Activated gamma-delta T cell treated with Interleukin-2 at 50 U/mL for 16 hours (primary cell): ENCODE measurements at regions not wholly inside any gene's neighbourhood (a gene's known extent, or its start where the extent isn't known, plus 50 kb on each side); places are given as distances from the start of the nearest gene placed in this dataset.
"Not testable (repeated sequence)": the region's sequence is repeated elsewhere in the genome, so short reads cannot be mapped to it uniquely, and the experiment has no call there.

Experiments used
- DNase-seq: peaks from one replicate; pipeline ENCODE4 v3.0.0-alpha.2; 2020

DNA sequence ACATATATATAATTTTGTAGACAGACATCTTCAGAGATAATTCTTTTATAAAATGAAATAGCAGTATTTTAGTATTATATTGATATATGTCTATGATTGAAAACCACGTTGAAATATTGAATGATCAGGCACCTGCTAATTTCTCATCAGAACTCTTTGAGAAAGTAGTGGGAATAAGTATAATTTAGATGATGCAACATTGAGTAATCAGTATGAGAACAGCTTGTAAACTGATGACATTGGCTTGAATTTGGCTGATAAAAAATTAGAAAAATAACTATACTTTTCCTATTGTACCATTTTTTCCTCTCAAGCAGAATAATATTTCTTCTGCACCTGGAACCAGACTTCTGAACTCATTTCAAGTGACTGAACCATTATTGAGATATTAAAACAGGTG, 1316.8 kb downstream of the NCAM2 start:
- DNase-seq, result no peak

GRCh38 chr21:22319435-22319834, 1321.2 kb downstream of the NCAM2 start:
- DNase-seq, result no peak

GRCh38 chr21:22342889-22343288, 1344.7 kb downstream of the NCAM2 start:
- no peak for DNase-seq

GRCh38 chr21:22343303-22343702, 1345.1 kb downstream of the NCAM2 start:
- DNase-seq, result no peak

DNA sequence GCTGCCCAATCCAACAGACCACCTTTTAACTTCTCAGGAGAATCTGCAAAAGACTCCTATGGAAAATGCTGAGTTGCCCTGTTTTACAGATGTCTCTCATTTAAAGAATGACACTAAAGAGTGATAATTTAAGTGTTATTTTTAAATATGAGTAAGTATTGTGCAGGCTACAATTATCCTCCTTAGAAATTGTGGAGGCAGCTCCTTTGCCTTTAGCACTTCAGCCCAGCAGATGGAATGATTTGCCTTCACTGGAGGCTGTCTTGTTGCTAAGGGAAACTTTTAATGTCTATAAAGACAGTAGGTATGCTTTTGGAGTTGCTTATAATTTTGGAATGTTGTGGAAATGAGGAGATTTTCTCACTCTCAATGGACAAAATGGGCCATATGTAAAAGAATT, 1345.5 kb downstream of the NCAM2 start:
- DNase-seq, result no peak

- no peak for DNase-seq
Observed at GRCh38 chr21:22345624-22346023, 1347.4 kb downstream of the NCAM2 start.

- DNase-seq, result no peak
Observed at GRCh38 chr21:22346576-22346975, 1348.4 kb downstream of the NCAM2 start.

GRCh38 chr21:22351076-22351475, 1352.9 kb downstream of the NCAM2 start:
- no peak for DNase-seq

- no peak for DNase-seq
Observed at GRCh38 chr21:22352088-22352487, 1353.9 kb downstream of the NCAM2 start.

DNA sequence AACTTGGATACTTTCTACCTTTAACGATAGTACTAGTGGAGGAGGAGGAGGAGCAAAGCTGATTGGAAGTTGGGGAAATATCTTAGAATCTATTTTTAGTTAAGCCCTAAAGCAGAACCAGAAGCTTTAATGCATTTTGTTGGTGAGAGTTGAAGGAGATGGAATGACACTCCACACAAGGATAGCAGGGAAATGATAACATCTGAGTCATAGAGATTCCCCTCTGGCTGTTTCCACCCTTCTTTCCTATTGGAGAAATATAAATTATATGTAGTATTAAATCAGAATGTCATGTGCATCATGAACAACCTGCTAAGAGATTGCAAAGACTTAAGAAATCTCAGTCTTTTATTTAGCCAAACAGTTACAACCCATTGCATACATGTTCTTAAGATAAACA, 1357.7 kb downstream of the NCAM2 start:
- no peak for DNase-seq

DNA sequence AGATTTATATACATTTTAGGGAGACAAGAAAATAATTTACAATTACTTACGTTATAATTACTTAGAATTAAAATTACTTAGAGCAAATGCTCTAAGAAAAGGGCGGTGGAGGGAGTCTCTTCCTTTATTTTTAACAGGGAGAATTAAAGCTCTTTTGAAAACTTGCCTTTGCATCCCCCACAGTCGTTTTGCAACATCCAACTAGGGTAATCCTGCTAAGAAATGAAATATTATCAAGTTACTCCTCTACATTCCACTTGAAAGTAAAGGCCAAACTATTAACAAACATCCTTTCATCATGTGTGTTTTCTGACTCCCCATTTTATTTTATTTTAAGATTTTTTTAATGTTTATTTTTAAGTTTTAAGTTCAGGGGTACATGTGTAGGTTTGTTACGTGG, 1358.5 kb downstream of the NCAM2 start:
- no peak for DNase-seq

- DNase-seq, result not testable (repeated sequence)
Observed at GRCh38 chr21:22359599-22359998, 1361.4 kb downstream of the NCAM2 start.

DNA sequence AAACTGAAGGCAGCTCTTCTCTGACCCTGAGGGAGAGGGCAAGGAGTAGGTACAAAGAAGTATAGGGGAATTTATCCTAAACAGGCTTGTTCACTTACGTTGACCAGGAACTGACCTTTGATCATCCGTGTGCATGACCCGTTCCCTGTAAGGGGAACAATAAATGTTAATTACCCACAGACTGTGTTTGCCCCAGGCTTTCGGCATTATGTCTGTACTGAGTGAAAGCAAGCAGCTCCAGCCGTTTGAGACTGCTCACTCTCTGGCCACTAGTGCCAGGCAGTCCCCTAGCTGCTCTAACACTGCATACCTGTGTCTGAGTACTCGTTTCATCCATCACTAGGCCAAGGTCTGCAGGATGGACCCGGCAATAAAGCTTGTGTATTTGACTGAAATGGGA, 1365.3 kb downstream of the NCAM2 start:
- no peak for DNase-seq

GRCh38 chr21:22364163-22364562, 1366.0 kb downstream of the NCAM2 start:
- DNase-seq, result no peak

DNA sequence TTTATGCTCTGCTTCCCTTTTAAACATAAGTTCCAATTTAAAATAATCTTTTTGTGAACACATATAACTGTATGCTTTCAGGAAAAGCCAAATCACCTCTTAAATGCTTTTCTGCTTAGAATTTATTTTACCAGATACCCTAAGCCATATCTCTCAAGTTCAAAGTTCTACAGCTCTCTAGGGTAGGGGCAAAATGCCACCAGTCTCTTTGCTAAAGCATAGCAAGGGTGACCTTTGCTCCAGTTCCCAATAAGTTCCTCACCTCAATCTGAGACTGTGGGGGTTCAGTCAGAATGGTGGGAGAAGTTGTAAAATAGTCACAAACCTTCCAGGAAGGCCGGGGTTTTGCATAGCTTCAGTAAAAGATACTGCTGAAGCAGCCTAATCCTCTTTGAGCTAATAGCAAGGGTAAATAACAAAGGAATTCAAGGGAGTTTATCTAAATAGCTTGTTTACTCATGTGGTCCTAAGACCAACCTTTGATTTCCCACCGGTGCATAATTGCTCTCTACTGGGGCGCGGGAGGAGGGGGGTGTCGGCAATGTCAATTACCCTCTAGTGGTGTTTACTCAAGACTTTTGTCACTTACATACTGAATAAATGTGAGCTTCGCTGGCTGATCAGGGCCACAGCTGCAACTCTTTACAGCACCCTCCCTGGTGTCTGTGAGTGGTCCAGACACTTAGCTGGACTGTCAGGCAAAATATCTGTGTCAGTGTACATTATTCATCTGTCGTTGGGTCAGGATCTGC, 1376.2 kb downstream of the NCAM2 start:
- no peak for DNase-seq

- not testable (repeated sequence) for DNase-seq
Observed at GRCh38 chr21:22377795-22378194, 1379.6 kb downstream of the NCAM2 start.

GRCh38 chr21:22393324-22393723, 1395.1 kb downstream of the NCAM2 start:
- no peak for DNase-seq

DNA sequence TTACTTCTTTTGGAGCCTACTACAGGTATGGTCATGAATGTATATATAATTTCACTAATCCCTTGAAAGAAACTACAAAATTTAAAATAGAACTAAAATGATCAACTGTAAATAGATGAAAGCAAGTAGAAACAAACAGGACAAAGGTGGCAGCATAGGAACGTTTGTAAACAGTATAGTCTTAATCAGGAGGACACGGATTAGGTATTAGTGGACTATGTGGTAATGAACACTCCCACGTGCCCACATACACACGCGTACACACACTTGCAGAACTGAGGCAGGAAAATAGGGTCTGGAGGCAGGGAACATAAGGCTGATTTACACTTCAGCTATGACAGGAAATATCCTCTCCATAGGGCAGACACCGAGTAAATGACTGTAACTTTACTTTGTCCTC, 1397.8 kb downstream of the NCAM2 start:
- no peak for DNase-seq

DNA sequence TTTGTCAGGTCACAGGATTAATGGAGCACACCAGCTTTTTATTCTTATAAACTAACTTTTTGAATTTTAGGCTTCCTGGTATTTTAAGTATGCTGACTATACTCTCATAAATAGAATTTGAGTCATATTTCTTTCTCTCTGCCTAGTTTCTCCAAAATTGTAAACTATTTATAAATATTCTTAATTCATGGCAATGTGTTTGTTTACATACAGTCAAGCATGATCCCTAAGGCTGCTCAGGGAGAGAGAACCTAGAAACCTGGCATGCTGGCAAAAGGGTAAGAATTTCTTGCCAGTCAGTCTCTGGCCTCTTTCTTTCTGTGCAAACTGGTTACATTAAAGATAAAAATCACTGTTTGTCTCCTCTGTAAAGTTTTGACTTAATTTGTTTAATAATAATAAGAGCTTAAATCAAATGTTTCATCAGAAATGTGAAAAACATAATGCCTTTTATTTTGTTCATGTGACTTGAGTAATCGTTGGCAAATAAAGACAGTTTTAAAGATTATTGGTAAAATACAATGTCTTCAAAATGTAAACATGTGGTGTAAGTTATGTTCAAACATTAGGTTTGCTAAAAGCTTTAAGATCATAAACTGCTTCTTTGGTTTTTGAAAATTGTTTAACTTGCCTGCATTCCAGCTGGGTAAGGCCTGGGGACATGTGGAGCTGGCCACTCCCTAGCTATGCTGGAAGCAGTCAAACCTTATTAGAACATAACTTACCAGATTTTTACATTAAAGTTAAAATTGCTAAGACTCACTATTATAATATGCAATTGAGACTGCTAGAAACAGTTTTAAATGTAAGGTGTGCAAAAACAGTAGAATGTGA, 1401.7 kb downstream of the NCAM2 start:
- DNase-seq, result no peak

DNA sequence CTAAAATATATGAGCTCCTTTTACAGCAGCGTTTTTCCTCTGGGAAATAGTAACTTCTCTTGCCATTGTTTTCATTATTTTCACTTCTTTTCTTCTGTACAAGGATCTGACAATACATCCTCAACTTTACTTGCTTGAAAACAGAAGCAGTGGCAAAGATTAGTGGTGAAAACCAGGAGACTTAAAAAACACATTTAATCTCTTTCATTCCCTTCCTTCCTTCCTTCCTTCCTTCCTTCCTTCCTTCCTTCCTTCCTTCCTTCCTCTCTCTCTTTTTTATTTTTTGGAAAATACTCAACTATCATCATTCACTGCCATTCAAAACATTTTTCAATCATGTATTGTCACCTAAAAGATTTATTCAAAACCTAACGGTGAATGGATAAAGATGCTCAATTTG, 1411.4 kb downstream of the NCAM2 start:
- no peak for DNase-seq

GRCh38 chr21:22416555-22416954, 1418.3 kb downstream of the NCAM2 start:
- DNase-seq, result no peak

DNA sequence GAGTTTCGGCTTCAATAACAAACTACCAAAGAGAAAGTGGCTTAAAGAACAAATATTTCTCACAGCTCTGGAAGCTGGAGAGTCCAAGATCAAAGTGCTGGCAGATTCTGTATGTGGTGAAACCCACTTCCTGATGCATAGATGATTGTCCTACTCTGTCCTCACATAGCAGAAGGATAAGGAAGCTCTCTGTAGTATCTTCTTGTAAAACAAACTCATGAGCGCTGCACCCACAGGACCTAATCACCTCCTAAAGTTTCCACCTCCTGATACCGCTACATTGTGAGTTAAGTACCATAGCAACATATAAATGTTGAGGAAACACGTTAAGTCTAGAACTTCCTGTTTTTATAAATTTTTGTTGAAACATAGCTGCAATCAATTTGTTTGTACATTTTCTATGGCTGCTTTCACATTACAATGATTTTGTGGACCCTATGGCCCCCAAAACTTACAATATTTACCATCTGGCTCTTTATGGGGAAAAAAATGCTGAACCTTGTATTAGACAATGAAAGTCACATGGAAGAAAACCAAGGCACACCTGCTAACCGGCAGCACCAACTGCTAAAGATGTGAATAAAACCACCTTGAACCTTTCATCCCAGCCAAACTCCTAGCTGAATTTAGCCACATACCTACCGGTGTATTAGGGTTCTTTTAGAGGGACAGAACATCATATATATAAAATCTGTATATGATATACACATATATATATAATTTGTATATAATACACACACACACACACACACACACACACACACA, 1423.4 kb downstream of the NCAM2 start:
- DNase-seq, result no peak

- DNase-seq, result no peak
Observed at GRCh38 chr21:22438428-22439086, 1440.3 kb downstream of the NCAM2 start.
